ENCODE measurements at regions not wholly inside any gene's neighbourhood (a gene's known extent, or its start where the extent isn't known, plus 50 kb on each side); places are given as distances from the start of the nearest gene placed in this dataset.

DNA sequence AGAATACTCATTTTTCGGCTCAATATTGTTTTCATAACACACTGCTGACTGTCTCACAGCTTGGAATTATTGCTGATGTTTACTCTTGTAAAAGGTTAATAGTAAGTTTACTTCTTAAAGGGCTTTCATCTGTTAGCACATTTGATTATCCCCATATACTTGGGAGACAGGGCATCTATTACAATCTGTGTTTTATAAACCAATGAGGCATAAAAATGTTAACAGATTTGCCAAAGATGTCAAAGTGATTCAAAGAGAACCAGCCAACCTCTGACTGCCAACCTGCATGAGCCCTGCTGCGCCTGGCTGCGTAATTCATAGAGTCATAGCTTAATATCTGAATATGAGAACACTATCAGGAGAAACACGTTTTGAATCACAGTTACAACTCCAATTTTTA, 665.6 kb downstream of the TRIML1 start:
- H3K36me3 ChIP-seq (ENCODE audit: control insufficient read depth in 2 of 2, extremely low read depth in 1 of 2, insufficient read depth in 1 of 2, low read length in 1 of 2): no peaks in the 10 kb centered on the region
- DNase-seq (no peak), ATAC-seq (replicated peaks in 1 of 4) (no peak)
- Mint-ChIP-seq H3K36me3 (no peaks in the 10 kb centered on the region), H3K4me1 (no peaks in the 10 kb centered on the region), H3K9me3 (peaks cover 0 to 11% (median 7%) of the 10 kb centered on the region in 3 donors), H3K27ac (no peak overlapping the region), H3K4me3 (no peak overlapping the region), H3K27me3 (no peaks in the 10 kb centered on the region)
- H3K27me3 ChIP-seq (replicated peaks in 1 of 2; ENCODE audit: control insufficient read depth in 2 of 2, extremely low read depth in 1 of 2, insufficient read depth in 2 of 2, low read length in 1 of 2): no peaks in the 10 kb centered on the region
- CTCF ChIA-PET: no interaction called here
- no peaks in the 10 kb centered on the region for H3K9me3 ChIP-seq
- H3K4me3 ChIP-seq (ENCODE audit: control insufficient read depth in 1 of 2, extremely low read depth in 1 of 2, low read length in 1 of 2): no peak overlapping the region
- 59% methylated on average over 3 of the region's 4 CpGs for WGBS (ENCODE audit: insufficient coverage)
- H3K27ac ChIP-seq (ENCODE audit: low read length): no peak overlapping the region
- POLR2A ChIA-PET: no interaction called here
- no peaks in the 10 kb centered on the region for H3K4me1 ChIP-seq (ENCODE audit: control insufficient read depth in 1 of 2, extremely low read depth in 1 of 2, insufficient read depth in 2 of 2, low read length in 2 of 2)

DNA sequence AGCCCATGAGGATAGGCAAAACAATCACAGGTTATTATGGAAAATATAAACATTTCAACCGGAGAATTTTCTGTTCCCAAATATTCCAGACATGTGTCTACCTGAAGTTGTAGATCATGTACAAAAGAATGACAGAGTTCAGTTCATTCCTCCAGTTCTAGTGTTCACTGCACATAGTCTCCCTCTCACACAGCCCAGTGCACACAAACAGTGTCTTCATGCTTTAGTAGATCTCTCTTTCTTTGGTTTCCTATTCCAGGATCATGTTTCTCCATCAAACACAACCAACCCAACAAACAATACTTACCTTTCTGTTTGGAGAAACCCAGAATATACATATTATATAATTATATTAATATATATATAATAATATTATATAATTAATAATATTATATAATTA, 671.9 kb downstream of the TRIML1 start:
- Histone ChIP-seq H3K27me3 (replicated peaks in 1 of 2; ENCODE audit: control insufficient read depth in 2 of 2, extremely low read depth in 1 of 2, insufficient read depth in 2 of 2, low read length in 1 of 2) (no peaks in the 10 kb centered on the region), H3K4me1 (ENCODE audit: control insufficient read depth in 1 of 2, extremely low read depth in 1 of 2, insufficient read depth in 2 of 2, low read length in 2 of 2) (no peaks in the 10 kb centered on the region), H3K27ac (ENCODE audit: low read length) (no peak overlapping the region), H3K36me3 (ENCODE audit: control insufficient read depth in 2 of 2, extremely low read depth in 1 of 2, insufficient read depth in 1 of 2, low read length in 1 of 2) (no peaks in the 10 kb centered on the region), H3K9me3 (no peaks in the 10 kb centered on the region), H3K4me3 (ENCODE audit: control insufficient read depth in 1 of 2, extremely low read depth in 1 of 2, low read length in 1 of 2) (no peak overlapping the region)
- peaks cover 4 to 14% (median 13%) of the 10 kb centered on the region in 3 donors for H3K9me3 Mint-ChIP-seq
- no peak overlapping the region for H3K4me3 Mint-ChIP-seq
- POLR2A ChIA-PET: no interaction called here
- ATAC-seq (replicated peaks in 1 of 4): no peak
- H3K27ac Mint-ChIP-seq: no peak overlapping the region
- DNase-seq: no peak
- no CpG with 5 or more reads among the region's 1 CpG for WGBS (ENCODE audit: insufficient coverage)
- no peaks in the 10 kb centered on the region for H3K27me3 Mint-ChIP-seq
- CTCF ChIA-PET: no interaction called here
- H3K4me1 Mint-ChIP-seq: no peaks in the 10 kb centered on the region
- H3K36me3 Mint-ChIP-seq: no peaks in the 10 kb centered on the region

GRCh38 chr4:188812644-188813043, 673.4 kb downstream of the TRIML1 start:
- Mint-ChIP-seq H3K27ac (no peak overlapping the region), H3K4me3 (no peak overlapping the region), H3K27me3 (no peaks in the 10 kb centered on the region), H3K4me1 (no peaks in the 10 kb centered on the region), H3K9me3 (peaks cover 4 to 19% (median 13%) of the 10 kb centered on the region in 3 donors), H3K36me3 (no peaks in the 10 kb centered on the region)
- WGBS (ENCODE audit: insufficient coverage): no CpG with 5 or more reads among the region's 1 CpG
- H3K36me3 ChIP-seq (ENCODE audit: control insufficient read depth in 2 of 2, extremely low read depth in 1 of 2, insufficient read depth in 1 of 2, low read length in 1 of 2): no peaks in the 10 kb centered on the region
- DNase-seq (no peak), ATAC-seq (replicated peaks in 1 of 4) (no peak)
- no peaks in the 10 kb centered on the region for H3K9me3 ChIP-seq
- H3K27ac ChIP-seq (ENCODE audit: low read length): no peak overlapping the region
- H3K27me3 ChIP-seq (replicated peaks in 1 of 2; ENCODE audit: control insufficient read depth in 2 of 2, extremely low read depth in 1 of 2, insufficient read depth in 2 of 2, low read length in 1 of 2): no peaks in the 10 kb centered on the region
- ChIA-PET POLR2A (no interaction called here), CTCF (no interaction called here)
- no peak overlapping the region for H3K4me3 ChIP-seq (ENCODE audit: control insufficient read depth in 1 of 2, extremely low read depth in 1 of 2, low read length in 1 of 2)
- no peaks in the 10 kb centered on the region for H3K4me1 ChIP-seq (ENCODE audit: control insufficient read depth in 1 of 2, extremely low read depth in 1 of 2, insufficient read depth in 2 of 2, low read length in 2 of 2)

DNA sequence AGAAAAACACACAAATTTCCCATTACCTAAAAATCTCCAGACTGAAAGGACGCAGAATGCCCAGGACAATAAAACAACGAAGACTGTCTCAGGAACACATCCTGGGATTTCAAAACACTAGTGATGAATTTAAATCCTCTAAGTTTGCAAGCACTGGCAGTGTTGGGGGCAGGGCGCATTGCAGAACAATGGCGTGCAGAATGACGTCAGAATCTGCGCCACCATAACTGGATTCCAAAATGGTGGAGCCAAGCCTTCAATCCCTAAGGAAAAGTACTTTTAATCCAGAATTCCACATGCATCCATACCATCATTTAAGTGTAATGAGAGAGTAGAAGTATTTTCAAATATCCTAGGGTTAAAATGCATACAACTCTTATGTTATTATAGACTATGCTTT, 679.1 kb downstream of the TRIML1 start:
- ATAC-seq (replicated peaks in 1 of 4) (no peak), DNase-seq (no peak)
- no peak overlapping the region for H3K27ac ChIP-seq (ENCODE audit: low read length)
- no peaks in the 10 kb centered on the region for H3K9me3 ChIP-seq
- no peaks in the 10 kb centered on the region for H3K27me3 ChIP-seq (replicated peaks in 1 of 2; ENCODE audit: control insufficient read depth in 2 of 2, extremely low read depth in 1 of 2, insufficient read depth in 2 of 2, low read length in 1 of 2)
- Mint-ChIP-seq H3K27me3 (no peaks in the 10 kb centered on the region), H3K9me3 (peaks cover 4 to 21% (median 8%) of the 10 kb centered on the region in 3 donors), H3K4me3 (no peak overlapping the region), H3K27ac (no peak overlapping the region), H3K36me3 (no peaks in the 10 kb centered on the region), H3K4me1 (no peaks in the 10 kb centered on the region)
- POLR2A ChIA-PET: no interaction called here
- H3K4me3 ChIP-seq (ENCODE audit: control insufficient read depth in 1 of 2, extremely low read depth in 1 of 2, low read length in 1 of 2): no peak overlapping the region
- H3K4me1 ChIP-seq (ENCODE audit: control insufficient read depth in 1 of 2, extremely low read depth in 1 of 2, insufficient read depth in 2 of 2, low read length in 2 of 2): no peaks in the 10 kb centered on the region
- CTCF ChIA-PET: no interaction called here
- 88% methylated on average over 1 of the region's 6 CpGs for WGBS (ENCODE audit: insufficient coverage)
- H3K36me3 ChIP-seq (ENCODE audit: control insufficient read depth in 2 of 2, extremely low read depth in 1 of 2, insufficient read depth in 1 of 2, low read length in 1 of 2): no peaks in the 10 kb centered on the region

DNA sequence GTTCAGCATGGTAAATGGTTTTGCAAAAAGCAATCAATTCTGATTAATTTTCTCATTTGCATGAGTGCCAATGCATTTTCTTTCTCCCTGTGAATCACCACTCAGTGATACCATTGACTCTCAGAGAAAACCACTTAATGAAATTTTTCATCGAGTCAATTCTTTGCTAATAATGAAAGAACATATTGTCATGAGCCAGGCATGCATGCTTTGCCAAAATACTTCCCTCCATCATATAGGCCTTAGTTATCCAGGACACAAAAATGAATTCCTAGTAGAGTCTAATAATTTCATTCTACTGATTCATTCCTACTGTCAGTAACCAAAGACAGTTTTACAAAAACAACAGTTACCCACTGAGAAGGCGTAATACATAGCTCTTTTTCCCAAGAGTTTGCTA, 680.0 kb downstream of the TRIML1 start:
- Mint-ChIP-seq H3K27me3 (no peaks in the 10 kb centered on the region), H3K9me3 (peaks cover 0 to 17% (median 5%) of the 10 kb centered on the region in 3 donors), H3K27ac (no peak overlapping the region), H3K36me3 (no peaks in the 10 kb centered on the region), H3K4me1 (no peaks in the 10 kb centered on the region), H3K4me3 (no peak overlapping the region)
- Histone ChIP-seq H3K27ac (ENCODE audit: low read length) (no peak overlapping the region), H3K36me3 (ENCODE audit: control insufficient read depth in 2 of 2, extremely low read depth in 1 of 2, insufficient read depth in 1 of 2, low read length in 1 of 2) (no peaks in the 10 kb centered on the region), H3K4me3 (ENCODE audit: control insufficient read depth in 1 of 2, extremely low read depth in 1 of 2, low read length in 1 of 2) (no peak overlapping the region), H3K27me3 (replicated peaks in 1 of 2; ENCODE audit: control insufficient read depth in 2 of 2, extremely low read depth in 1 of 2, insufficient read depth in 2 of 2, low read length in 1 of 2) (no peaks in the 10 kb centered on the region), H3K9me3 (no peaks in the 10 kb centered on the region), H3K4me1 (ENCODE audit: control insufficient read depth in 1 of 2, extremely low read depth in 1 of 2, insufficient read depth in 2 of 2, low read length in 2 of 2) (no peaks in the 10 kb centered on the region)
- CTCF ChIA-PET: no interaction called here
- DNase-seq: no peak
- POLR2A ChIA-PET: no interaction called here
- no peak for ATAC-seq (replicated peaks in 1 of 4)
- no CpG with 5 or more reads among the region's 2 CpGs for WGBS (ENCODE audit: insufficient coverage)

DNA sequence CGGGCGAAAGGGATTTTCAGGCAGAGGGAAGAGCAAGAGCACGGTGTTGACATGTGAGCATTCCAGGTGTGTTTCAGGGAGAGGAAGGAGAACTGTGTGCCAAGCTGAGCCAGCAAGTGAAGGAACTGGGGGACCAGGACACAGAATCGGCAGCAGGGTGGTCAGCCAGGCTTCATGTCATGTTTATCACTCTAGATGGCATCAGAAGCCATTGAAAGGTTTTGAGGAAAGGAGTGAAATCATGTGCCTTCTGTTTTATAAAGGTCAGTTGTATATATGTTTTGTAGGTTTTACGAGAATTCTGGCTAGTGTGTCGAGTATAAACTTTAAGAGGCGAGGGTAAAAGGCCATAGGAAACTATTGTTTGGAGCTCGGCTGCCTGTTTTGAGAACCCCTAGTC, 682.3 kb downstream of the TRIML1 start:
- Mint-ChIP-seq H3K4me3 (no peak overlapping the region), H3K27me3 (no peaks in the 10 kb centered on the region), H3K36me3 (no peaks in the 10 kb centered on the region), H3K9me3 (peaks cover 0 to 20% (median 10%) of the 10 kb centered on the region in 3 donors), H3K27ac (no peak overlapping the region), H3K4me1 (no peaks in the 10 kb centered on the region)
- Histone ChIP-seq H3K27me3 (replicated peaks in 1 of 2; ENCODE audit: control insufficient read depth in 2 of 2, extremely low read depth in 1 of 2, insufficient read depth in 2 of 2, low read length in 1 of 2) (no peaks in the 10 kb centered on the region), H3K36me3 (ENCODE audit: control insufficient read depth in 2 of 2, extremely low read depth in 1 of 2, insufficient read depth in 1 of 2, low read length in 1 of 2) (no peaks in the 10 kb centered on the region), H3K4me3 (ENCODE audit: control insufficient read depth in 1 of 2, extremely low read depth in 1 of 2, low read length in 1 of 2) (no peak overlapping the region), H3K9me3 (no peaks in the 10 kb centered on the region), H3K27ac (ENCODE audit: low read length) (no peak overlapping the region), H3K4me1 (ENCODE audit: control insufficient read depth in 1 of 2, extremely low read depth in 1 of 2, insufficient read depth in 2 of 2, low read length in 2 of 2) (no peaks in the 10 kb centered on the region)
- POLR2A ChIA-PET: no interaction called here
- ATAC-seq (replicated peaks in 1 of 4) (no peak), DNase-seq (no peak)
- CTCF ChIA-PET: no interaction called here
- WGBS (ENCODE audit: insufficient coverage): 68% methylated on average over 2 of the region's 8 CpGs

GRCh38 chr4:188822698-188823097, 683.5 kb downstream of the TRIML1 start:
- ChIA-PET POLR2A (no interaction called here), CTCF (no interaction called here)
- WGBS (ENCODE audit: insufficient coverage): 60% methylated on average over 1 of the region's 2 CpGs
- Histone ChIP-seq H3K4me3 (ENCODE audit: control insufficient read depth in 1 of 2, extremely low read depth in 1 of 2, low read length in 1 of 2) (no peak overlapping the region), H3K27ac (ENCODE audit: low read length) (no peak overlapping the region), H3K4me1 (ENCODE audit: control insufficient read depth in 1 of 2, extremely low read depth in 1 of 2, insufficient read depth in 2 of 2, low read length in 2 of 2) (no peaks in the 10 kb centered on the region), H3K9me3 (no peaks in the 10 kb centered on the region), H3K36me3 (ENCODE audit: control insufficient read depth in 2 of 2, extremely low read depth in 1 of 2, insufficient read depth in 1 of 2, low read length in 1 of 2) (no peaks in the 10 kb centered on the region), H3K27me3 (replicated peaks in 1 of 2; ENCODE audit: control insufficient read depth in 2 of 2, extremely low read depth in 1 of 2, insufficient read depth in 2 of 2, low read length in 1 of 2) (no peaks in the 10 kb centered on the region)
- Mint-ChIP-seq H3K4me1 (no peaks in the 10 kb centered on the region), H3K9me3 (peaks cover 0 to 17% (median 10%) of the 10 kb centered on the region in 3 donors), H3K27me3 (no peaks in the 10 kb centered on the region), H3K27ac (no peak overlapping the region), H3K36me3 (no peaks in the 10 kb centered on the region), H3K4me3 (no peak overlapping the region)
- DNase-seq (no peak), ATAC-seq (replicated peaks in 1 of 4) (no peak)

All from T-cell (primary cell).